ENCODE measurements at regions not wholly inside any gene's neighbourhood (a gene's known extent, or its start where the extent isn't known, plus 50 kb on each side); places are given as distances from the start of the nearest gene placed in this dataset.

- TF ChIP-seq SP1 (IDR thresholded peaks at IDR 0.05) (no peak), LEF1 (IDR thresholded peaks at IDR 0.05; ENCODE audit: borderline replicate concordance) (no peak), FOXA1 (IDR thresholded peaks at IDR 0.05) (no peak), ELF4 (IDR thresholded peaks at IDR 0.05) (no peak), SUZ12 (IDR thresholded peaks at IDR 0.05) (no peak)
Measured at GRCh38 chr12:61808856-61809255, 451.3 kb upstream of the USP15 start.

Measured in HEK293T (cell line).